IMR-90 (cell line): ENCODE measurements at regions not wholly inside any gene's neighbourhood (a gene's known extent, or its start where the extent isn't known, plus 50 kb on each side); places are given as distances from the start of the nearest gene placed in this dataset.
A peak's percentile ranks its signal among the peaks of the same experiment; 100 is the strongest.

Experiments
- ATAC-seq: fragments of 200-7000 bp; cut with Tn5 transposase; 2 replicates; pipeline ENCODE4 v1.9.1; 2020; ENCODE audit warnings: low read depth, mild to moderate bottlenecking, moderate library complexity
- BruUV-seq: library from RNA; stranded (reverse); fragments of 400-500 nt; replicated peaks from 2 replicates; lab custom pipeline; 2021; lab: Mats Ljungman, UMichigan
- CTCF ChIA-PET: fragments of 300-600 bp; formaldehyde crosslinking; extraction: SDS; loops from one replicate; lab custom pipeline; 2021; ENCODE audit warnings: antibody characterized with exemption; lab: Yijun Ruan, JAX
- POLR2A ChIA-PET: fragments of 300-600 bp; sonication (Branson Sonifier 250); formaldehyde crosslinking; loops from one replicate; lab custom pipeline; 2022; ENCODE audit warnings: antibody characterized with exemption; ENCODE audit not compliant: unreplicated experiment; lab: Charles Lee
- DNase-seq: peaks from one replicate; pipeline ENCODE4 v3.0.0; 2013
- H2AFZ ChIP-seq: replicated peaks from 2 replicates; pipeline ENCODE3; 2013; ENCODE audit warnings: low read length, mild to moderate bottlenecking; ENCODE audit not compliant: poor library complexity
- H2AK5ac ChIP-seq: 2 replicates; pipeline ENCODE4 v1.6.1; 2013; ENCODE audit warnings: low read depth, low read length, inconsistent platforms
- H2AK9ac ChIP-seq: replicated peaks from 2 replicates; pipeline ENCODE3; 2013; ENCODE audit warnings: mild to moderate bottlenecking, low read depth, low read length, moderate library complexity; ENCODE audit not compliant: poor library complexity
- H2BK120ac ChIP-seq: 2 replicates; pipeline ENCODE4 v1.6.1; 2013; ENCODE audit warnings: low read depth, low read length, inconsistent platforms
- H2BK15ac ChIP-seq: 3 replicates; pipeline ENCODE4 v1.6.1; 2013; ENCODE audit warnings: low read depth, low read length, inconsistent platforms
- H2BK20ac ChIP-seq: 2 replicates; pipeline ENCODE4 v1.6.1; 2013; ENCODE audit warnings: low read depth, mild to moderate bottlenecking, inconsistent platforms, low read length, moderate library complexity
- H2BK5ac ChIP-seq: 2 replicates; pipeline ENCODE4 v1.6.1; 2013; ENCODE audit warnings: mild to moderate bottlenecking, low read depth, low read length, inconsistent platforms; ENCODE audit not compliant: poor library complexity, severe bottlenecking
- H3K14ac ChIP-seq: replicated peaks from 2 replicates; pipeline ENCODE4 v1.6.1; 2013; ENCODE audit warnings: low read depth, low read length, inconsistent platforms
- H3K18ac ChIP-seq: 2 replicates; pipeline ENCODE4 v1.6.1; 2013; ENCODE audit warnings: low read depth, low read length, control low read depth
- H3K23ac ChIP-seq: 2 replicates; pipeline ENCODE4 v1.6.1; 2013; ENCODE audit warnings: low read depth, low read length, inconsistent platforms
- H3K27ac ChIP-seq: 2 replicates; pipeline ENCODE4 v1.5.1; 2013; ENCODE audit warnings: mild to moderate bottlenecking, control low read depth, low read length; ENCODE audit not compliant: insufficient read depth
- H3K27me3 ChIP-seq: 2 replicates; pipeline ENCODE4 v1.6.1; 2013; ENCODE audit warnings: low read length; ENCODE audit not compliant: control insufficient read depth, insufficient read depth
- H3K36me3 ChIP-seq: 2 replicates; pipeline ENCODE4 v1.6.1; 2013; ENCODE audit warnings: low read length, mixed read lengths; ENCODE audit not compliant: control insufficient read depth, insufficient read depth
- H3K4ac ChIP-seq: 2 replicates; pipeline ENCODE4 v1.6.1; 2013; ENCODE audit warnings: low read depth, low read length, inconsistent platforms
- H3K4me1 ChIP-seq: 2 replicates; pipeline ENCODE4 v1.6.1; 2013; ENCODE audit warnings: low read length, mixed read lengths; ENCODE audit not compliant: control insufficient read depth, insufficient read depth
- H3K4me2 ChIP-seq: 2 replicates; pipeline ENCODE4 v1.6.1; 2013; ENCODE audit warnings: low read depth, mild to moderate bottlenecking, control low read depth, low read length, moderate library complexity
- H3K4me3 ChIP-seq: 2 replicates; pipeline ENCODE4 v1.5.1; 2013; ENCODE audit warnings: low read depth, mild to moderate bottlenecking, control low read depth, low read length, moderate library complexity; ENCODE audit not compliant: insufficient read depth
- H3K56ac ChIP-seq: 2 replicates; pipeline ENCODE4 v1.6.1; 2013; ENCODE audit warnings: low read length, inconsistent platforms; ENCODE audit not compliant: insufficient read depth; ENCODE audit errors: extremely low read depth
- H3K79me1 ChIP-seq, 2 experiments: 2 replicates each; pipeline ENCODE4 v1.6.1; 2013; ENCODE audit warnings: low read length in 2 of 2, inconsistent platforms in 1 of 2, low read depth in 1 of 2
- H3K9ac ChIP-seq: 2 replicates; pipeline ENCODE4 v1.6.1; 2013; ENCODE audit warnings: low read depth, low read length, control low read depth
- H3K9me1 ChIP-seq: 2 replicates; pipeline ENCODE4 v1.6.1; 2013; ENCODE audit warnings: low read length, inconsistent platforms; ENCODE audit not compliant: insufficient read depth
- H3K9me3 ChIP-seq: 2 replicates; pipeline ENCODE4 v1.6.1; 2013; ENCODE audit warnings: low read length; ENCODE audit not compliant: control insufficient read depth, insufficient read depth
- H4K20me1 ChIP-seq: 2 replicates; pipeline ENCODE4 v1.6.1; 2013; ENCODE audit warnings: low read length, inconsistent platforms; ENCODE audit not compliant: insufficient read depth
- H4K5ac ChIP-seq: 2 replicates; pipeline ENCODE4 v1.6.1; 2013; ENCODE audit warnings: mild to moderate bottlenecking, low read depth, low read length, control low read depth
- H4K8ac ChIP-seq, 2 experiments: 2 replicates each; pipeline ENCODE4 v1.6.1; 2013; ENCODE audit warnings: low read depth in 2 of 2, low read length in 2 of 2, control low read depth in 1 of 2, inconsistent platforms in 1 of 2
- H4K91ac ChIP-seq: 2 replicates; pipeline ENCODE4 v1.6.1; 2013; ENCODE audit warnings: low read depth, low read length, inconsistent platforms; ENCODE audit not compliant: insufficient read depth
- BHLHE40 ChIP-seq: fragments of 150-350 bp; IDR thresholded peaks from 2 replicates; pipeline ENCODE4 v1.6.1; 2016; ENCODE audit warnings: mild to moderate bottlenecking, low read depth, low read length
- CEBPB ChIP-seq: IDR thresholded peaks from 2 replicates; pipeline ENCODE4 v1.6.1; 2012; ENCODE audit warnings: low read depth, low read length, improper control_type of control experiment
- CHD1 ChIP-seq: IDR thresholded peaks from 2 replicates; pipeline ENCODE4 v1.6.1; 2012; ENCODE audit warnings: low read depth, low read length, improper control_type of control experiment
- CTCF ChIP-seq: conservative IDR thresholded peaks from 2 replicates; pipeline ENCODE4 v1.5.1; 2012; ENCODE audit warnings: mild to moderate bottlenecking, low read depth, low read length, improper control_type of control experiment
- FOS ChIP-seq: fragments of 150-350 bp; IDR thresholded peaks from 2 replicates; pipeline ENCODE4 v1.6.1; 2016; ENCODE audit warnings: low read depth, low read length
- MAFK ChIP-seq: IDR thresholded peaks from 2 replicates; pipeline ENCODE4 v1.6.1; 2012; ENCODE audit warnings: low read depth, low read length, improper control_type of control experiment
- MAZ ChIP-seq: IDR thresholded peaks from 2 replicates; pipeline ENCODE4 v1.6.1; 2012; ENCODE audit warnings: low read depth, mild to moderate bottlenecking, low read length, improper control_type of control experiment, moderate library complexity, borderline replicate concordance
- MXI1 ChIP-seq: IDR thresholded peaks from 2 replicates; pipeline ENCODE4 v1.6.1; 2012; ENCODE audit warnings: low read depth, mild to moderate bottlenecking, low read length, moderate library complexity, borderline replicate concordance
- NFE2L2 ChIP-seq: fragments of 150-350 bp; IDR thresholded peaks from 2 replicates; pipeline ENCODE4 v1.6.1; 2016; ENCODE audit warnings: low read depth, mild to moderate bottlenecking, low read length
- POLR2A ChIP-seq: IDR thresholded peaks from 2 replicates; pipeline ENCODE4 v1.6.1; 2012; ENCODE audit warnings: mild to moderate bottlenecking, low read depth, low read length
- RAD21 ChIP-seq: IDR thresholded peaks from 2 replicates; pipeline ENCODE4 v1.6.1; 2012; ENCODE audit warnings: low read length, improper control_type of control experiment
- RCOR1 ChIP-seq: IDR thresholded peaks from 2 replicates; pipeline ENCODE4 v1.6.1; 2012; ENCODE audit warnings: mild to moderate bottlenecking, low read length, improper control_type of control experiment; ENCODE audit not compliant: insufficient replicate concordance
- RFX5 ChIP-seq: IDR thresholded peaks from 2 replicates; pipeline ENCODE4 v1.8.0; 2012; ENCODE audit warnings: low read depth, mild to moderate bottlenecking, low read length, moderate library complexity
- SMC3 ChIP-seq: fragments of 150-350 bp; IDR thresholded peaks from 2 replicates; pipeline ENCODE4 v1.6.1; 2016; ENCODE audit warnings: low read depth, mild to moderate bottlenecking, antibody characterized with exemption, low read length, moderate library complexity
- WGBS, 2 experiments: methylation state at CpG; one replicate each; pipeline versions ENCODE4 v1.1.5 to v1.1.7; 2013; ENCODE audit warnings: missing lambda C conversion rate in 2 of 2; ENCODE audit not compliant: insufficient read length in 1 of 2; ENCODE audit errors: extremely low coverage in 2 of 2; 5-methylcytosine and 5-hydroxymethylcytosine counted together
- dilution Hi-C: fragments of 300-500 bp; cut with HindIII; formaldehyde crosslinking; loops from one replicate; pipeline ENCODE4 v1.14.3; 2018; ENCODE audit warnings: low sequenced_read_pairs; ENCODE audit not compliant: unreplicated experiment
- in situ Hi-C: fragments of 300-500 bp; cut with MboI; formaldehyde crosslinking; loops from 3 replicates; pipeline ENCODE4 v1.14.3; 2019; ENCODE audit warnings: low sequenced_read_pairs, inconsistent platforms, mixed read lengths
- intact Hi-C: fragments of 100-400 bp; cut with micrococcal nuclease; formaldehyde crosslinking; loops from 2 replicates; pipeline ENCODE4 v1.10.0; 2022
- TF ChIP-seq, protein P1 (sequence below): fragments of 150-350 bp; IDR thresholded peaks from 2 replicates; pipeline ENCODE4 v1.6.1; 2016; ENCODE audit warnings: low read depth, mild to moderate bottlenecking, low read length, moderate library complexity, borderline replicate concordance
- TF ChIP-seq, protein P2 (sequence below): fragments of 150-350 bp; IDR thresholded peaks from 2 replicates; pipeline ENCODE4 v1.6.1; 2017; ENCODE audit warnings: mild to moderate bottlenecking, antibody characterized with exemption, low read length, low read depth

- ATAC-seq (peak; percentile 66), DNase-seq (peak; percentile 61)
- intact Hi-C loops = no loop called here
- Histone ChIP-seq H4K20me1 (no peaks in the 10 kb centered on the region), H3K36me3 (no peaks in the 10 kb centered on the region), H3K18ac (peak overlapping the region; percentile 84), H2BK5ac (peak overlapping the region; percentile 42), H4K91ac (no peak overlapping the region), H2AK5ac (no peak overlapping the region), H3K9me3 (no peaks in the 10 kb centered on the region), H3K4me3 (no peak overlapping the region), H2BK120ac (no peak overlapping the region), H2AFZ (no peak overlapping the region), H3K27ac (peak overlapping the region; percentile 81; the same call in 1 of the 2 replicates), H3K4me2 (peak overlapping the region; percentile 78), H4K8ac (no peak overlapping the region), H2AK9ac (no peak overlapping the region), H3K14ac (no peak overlapping the region), H3K56ac (no peak overlapping the region), H3K9ac (no peak overlapping the region), H2BK15ac (no peak overlapping the region), H3K9me1 (no peaks in the 10 kb centered on the region), H2BK20ac (no peak overlapping the region), H4K5ac (no peak overlapping the region; the same call in 1 of the 2 replicates), H3K4ac (no peak overlapping the region), H3K27me3 (no peaks in the 10 kb centered on the region), H3K79me1 (no peaks in the 10 kb centered on the region), H3K4me1 (peaks cover 5% of the 10 kb centered on the region; the same call in 1 of the 2 replicates), H3K23ac (no peak overlapping the region)
- no TSS peak for BruUV-seq
- no CpG with 5 or more reads among the region's 4 CpGs for WGBS, 2 experiments
- TF ChIP-seq, protein P1, sequence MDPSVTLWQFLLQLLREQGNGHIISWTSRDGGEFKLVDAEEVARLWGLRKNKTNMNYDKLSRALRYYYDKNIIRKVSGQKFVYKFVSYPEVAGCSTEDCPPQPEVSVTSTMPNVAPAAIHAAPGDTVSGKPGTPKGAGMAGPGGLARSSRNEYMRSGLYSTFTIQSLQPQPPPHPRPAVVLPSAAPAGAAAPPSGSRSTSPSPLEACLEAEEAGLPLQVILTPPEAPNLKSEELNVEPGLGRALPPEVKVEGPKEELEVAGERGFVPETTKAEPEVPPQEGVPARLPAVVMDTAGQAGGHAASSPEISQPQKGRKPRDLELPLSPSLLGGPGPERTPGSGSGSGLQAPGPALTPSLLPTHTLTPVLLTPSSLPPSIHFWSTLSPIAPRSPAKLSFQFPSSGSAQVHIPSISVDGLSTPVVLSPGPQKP = no peak
- no peak for TF ChIP-seq SMC3
- TF ChIP-seq NFE2L2 = no peak
- no peak for TF ChIP-seq MXI1
- no peak for TF ChIP-seq CEBPB
- TF ChIP-seq POLR2A = no peak
- TF ChIP-seq CTCF = no peak
- TF ChIP-seq CHD1 = no peak
- TF ChIP-seq RFX5 = no peak
- TF ChIP-seq FOS = no peak
- no peak for TF ChIP-seq MAZ
- TF ChIP-seq RAD21 = no peak
- TF ChIP-seq BHLHE40 = no peak
- no peak for TF ChIP-seq MAFK
- TF ChIP-seq RCOR1 = no peak
- TF ChIP-seq, protein P2, sequence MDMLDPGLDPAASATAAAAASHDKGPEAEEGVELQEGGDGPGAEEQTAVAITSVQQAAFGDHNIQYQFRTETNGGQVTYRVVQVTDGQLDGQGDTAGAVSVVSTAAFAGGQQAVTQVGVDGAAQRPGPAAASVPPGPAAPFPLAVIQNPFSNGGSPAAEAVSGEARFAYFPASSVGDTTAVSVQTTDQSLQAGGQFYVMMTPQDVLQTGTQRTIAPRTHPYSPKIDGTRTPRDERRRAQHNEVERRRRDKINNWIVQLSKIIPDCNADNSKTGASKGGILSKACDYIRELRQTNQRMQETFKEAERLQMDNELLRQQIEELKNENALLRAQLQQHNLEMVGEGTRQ = no peak
- CTCF ChIA-PET = no interaction called here
- dilution Hi-C loops = no loop called here
- POLR2A ChIA-PET = no interaction called here
- in situ Hi-C loops = no loop called here
Observed at GRCh38 chr2:35931626-35932025, 424.0 kb upstream of the CRIM1 start.
